22Rv1 (cell line): ENCODE measurements at regions not wholly inside any gene's neighbourhood (a gene's known extent, or its start where the extent isn't known, plus 50 kb on each side); places are given as distances from the start of the nearest gene placed in this dataset.

ENCODE experiments used
- H3K27ac ChIP-seq: fragments of 450-650 bp; 2 replicates; pipeline ENCODE4 v1.5.1; 2017
- ZFX ChIP-seq: fragments of 450-650 bp; IDR thresholded peaks from 2 replicates; pipeline ENCODE4 v1.6.1; 2017; ENCODE audit warnings: antibody characterized with exemption, borderline replicate concordance
- TF ChIP-seq, protein P1 (sequence below): fragments of 450-650 bp; IDR thresholded peaks from 2 replicates; pipeline ENCODE4 v1.5.1; 2017; ENCODE audit warnings: mild to moderate bottlenecking

DNA sequence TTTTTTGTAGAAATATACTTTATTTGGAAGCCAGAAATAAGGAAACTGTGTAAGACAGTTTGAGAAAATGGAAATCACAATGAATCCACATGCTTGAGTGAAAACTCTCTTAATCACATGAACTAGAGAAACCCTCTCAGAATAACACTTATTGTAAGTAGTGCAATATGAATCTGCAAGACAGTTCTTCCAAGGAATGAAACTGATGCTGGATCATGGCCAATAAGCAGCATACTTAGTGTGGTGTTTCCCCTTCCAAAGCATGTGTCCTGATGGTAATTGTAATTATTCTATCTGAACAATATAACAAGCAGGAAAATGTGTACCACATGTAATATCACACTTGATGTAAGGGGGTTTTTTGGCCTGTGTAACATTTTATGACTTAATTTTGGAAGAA, 1870.5 kb upstream of the TENM3 start:
- H3K27ac ChIP-seq, result no peak overlapping the region
- TF ChIP-seq, protein P1, sequence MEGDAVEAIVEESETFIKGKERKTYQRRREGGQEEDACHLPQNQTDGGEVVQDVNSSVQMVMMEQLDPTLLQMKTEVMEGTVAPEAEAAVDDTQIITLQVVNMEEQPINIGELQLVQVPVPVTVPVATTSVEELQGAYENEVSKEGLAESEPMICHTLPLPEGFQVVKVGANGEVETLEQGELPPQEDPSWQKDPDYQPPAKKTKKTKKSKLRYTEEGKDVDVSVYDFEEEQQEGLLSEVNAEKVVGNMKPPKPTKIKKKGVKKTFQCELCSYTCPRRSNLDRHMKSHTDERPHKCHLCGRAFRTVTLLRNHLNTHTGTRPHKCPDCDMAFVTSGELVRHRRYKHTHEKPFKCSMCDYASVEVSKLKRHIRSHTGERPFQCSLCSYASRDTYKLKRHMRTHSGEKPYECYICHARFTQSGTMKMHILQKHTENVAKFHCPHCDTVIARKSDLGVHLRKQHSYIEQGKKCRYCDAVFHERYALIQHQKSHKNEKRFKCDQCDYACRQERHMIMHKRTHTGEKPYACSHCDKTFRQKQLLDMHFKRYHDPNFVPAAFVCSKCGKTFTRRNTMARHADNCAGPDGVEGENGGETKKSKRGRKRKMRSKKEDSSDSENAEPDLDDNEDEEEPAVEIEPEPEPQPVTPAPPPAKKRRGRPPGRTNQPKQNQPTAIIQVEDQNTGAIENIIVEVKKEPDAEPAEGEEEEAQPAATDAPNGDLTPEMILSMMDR, result no peak
- TF ChIP-seq ZFX, result no peak

DNA sequence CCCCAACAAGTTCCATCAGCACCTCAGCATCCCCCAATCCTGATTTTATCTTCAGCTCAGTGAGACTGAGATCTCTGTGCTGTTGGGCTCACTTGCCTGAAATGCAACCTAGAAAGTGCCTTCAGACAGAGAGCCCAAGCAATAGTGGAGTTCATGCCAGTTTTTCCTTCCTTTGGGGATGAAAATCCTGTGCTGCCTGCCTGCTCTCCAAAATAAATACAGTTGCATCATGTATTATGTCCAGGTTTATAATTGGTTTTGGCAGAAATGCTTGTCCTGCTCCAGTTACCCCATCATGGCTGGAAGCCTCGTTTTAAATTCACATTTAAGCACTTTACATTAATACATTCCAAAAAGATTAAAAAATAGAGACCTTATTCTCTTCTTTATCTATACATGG, 1865.5 kb upstream of the TENM3 start:
- H3K27ac ChIP-seq, result no peak overlapping the region
- TF ChIP-seq ZFX, result no peak
- TF ChIP-seq, protein P1, result no peak

DNA sequence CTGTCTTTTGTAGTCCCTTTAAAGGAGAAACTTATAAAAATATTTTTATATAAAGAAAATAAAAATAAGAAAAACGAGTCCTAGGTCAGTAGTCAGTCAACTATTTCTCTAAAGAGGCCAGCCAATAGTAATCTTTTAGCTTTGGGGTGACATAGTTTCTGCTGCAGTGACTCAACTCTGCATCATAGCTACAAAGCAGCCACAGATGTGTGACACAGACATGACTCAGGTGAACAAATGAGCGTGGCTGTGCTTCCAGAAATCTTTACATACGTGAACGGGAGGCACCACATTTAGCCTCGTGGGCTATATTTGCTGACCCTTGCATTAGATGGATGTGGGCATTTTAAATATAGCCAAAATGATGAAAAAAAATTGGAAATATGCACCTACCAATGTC, 1862.5 kb upstream of the TENM3 start:
- TF ChIP-seq, protein P1, result no peak
- TF ChIP-seq ZFX, result no peak
- H3K27ac ChIP-seq, result no peak overlapping the region

DNA sequence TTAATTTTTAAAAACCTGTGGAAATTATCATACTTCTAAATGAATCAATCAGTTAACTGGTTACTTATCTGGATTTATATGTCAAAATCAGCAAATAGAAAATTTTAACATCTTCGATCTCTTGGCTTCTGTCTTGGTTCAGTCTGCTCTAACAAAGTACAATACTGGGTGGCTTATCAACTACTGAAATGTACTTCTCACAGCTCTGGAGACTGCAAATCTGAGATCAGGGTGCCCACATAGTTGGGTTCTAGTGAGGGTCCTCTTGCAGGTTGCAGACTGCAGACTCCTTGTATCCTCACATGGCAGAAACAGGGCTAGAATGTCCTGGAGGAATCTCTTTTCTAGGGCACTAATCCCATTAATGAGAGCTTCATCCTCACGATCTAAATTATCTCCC, 1851.6 kb upstream of the TENM3 start:
- TF ChIP-seq ZFX, result no peak
- TF ChIP-seq, protein P1, result no peak

DNA sequence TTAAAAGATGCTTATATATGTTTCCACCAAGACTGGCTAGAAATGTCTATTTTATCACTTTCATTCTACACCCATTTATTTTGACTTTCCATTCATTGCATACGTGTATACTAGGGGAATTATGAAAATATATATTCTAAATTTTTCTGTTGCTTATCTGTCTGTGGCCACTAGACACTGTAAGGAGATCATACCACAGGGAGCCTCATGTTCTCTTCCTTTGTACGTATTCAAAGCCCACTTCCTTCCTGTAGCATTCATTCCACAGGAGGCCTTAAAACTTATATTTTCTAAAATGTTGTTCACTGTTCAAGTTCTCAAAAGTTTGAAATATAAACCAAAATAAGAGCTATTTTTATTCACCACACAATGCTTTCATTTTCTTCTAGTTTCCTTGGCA, 1848.9 kb upstream of the TENM3 start:
- no peak overlapping the region for H3K27ac ChIP-seq
- no peak for TF ChIP-seq ZFX
- TF ChIP-seq, protein P1, result no peak

More for the DNA sequence above, 1851.6 kb upstream of the TENM3 start:
- no peak overlapping the region for H3K27ac ChIP-seq

DNA sequence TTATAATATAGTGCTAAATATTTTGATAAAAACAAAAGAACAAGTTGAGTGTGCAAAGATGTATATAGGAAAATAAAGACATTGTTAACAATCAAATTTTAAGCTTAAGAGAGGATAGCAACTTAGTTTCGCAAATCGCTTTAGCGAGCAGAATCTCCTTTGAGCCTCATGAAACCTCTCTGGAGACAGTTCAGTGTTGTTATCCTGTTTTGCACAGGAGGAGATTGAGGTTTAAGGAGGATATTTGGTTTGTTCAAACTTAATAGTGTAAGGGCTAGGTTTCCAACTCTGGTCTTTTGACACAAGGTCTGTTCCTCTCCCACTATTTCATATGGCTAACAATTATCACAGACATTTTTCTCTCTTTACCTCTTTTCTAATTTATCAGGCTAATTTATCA, 1848.5 kb upstream of the TENM3 start:
- H3K27ac ChIP-seq, result no peak overlapping the region
- TF ChIP-seq, protein P1, result no peak
- TF ChIP-seq ZFX, result no peak

DNA sequence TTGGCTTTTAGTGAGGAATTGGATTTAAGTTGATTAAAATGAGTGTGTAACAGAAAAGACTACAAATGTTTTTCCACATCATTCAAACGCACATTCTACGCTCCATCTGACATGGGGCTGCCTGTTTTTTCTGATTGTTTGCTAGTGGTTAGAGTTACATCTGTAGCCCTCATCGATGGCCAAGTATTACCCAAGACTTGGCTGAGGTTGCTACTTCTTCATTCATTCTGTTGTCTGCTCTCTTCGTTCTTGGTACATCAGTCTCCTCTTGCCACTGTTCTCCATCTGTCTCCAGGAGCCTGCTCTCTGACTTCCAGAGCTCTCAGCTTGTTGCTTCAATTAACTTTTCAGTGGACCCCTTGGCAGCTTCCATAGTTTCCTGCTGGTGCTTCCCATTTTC, 1844.6 kb upstream of the TENM3 start:
- no peak for TF ChIP-seq ZFX
- TF ChIP-seq, protein P1, result no peak
- no peak overlapping the region for H3K27ac ChIP-seq
